ENCODE measurements at regions not wholly inside any gene's neighbourhood (a gene's known extent, or its start where the extent isn't known, plus 50 kb on each side); places are given as distances from the start of the nearest gene placed in this dataset.

DNA sequence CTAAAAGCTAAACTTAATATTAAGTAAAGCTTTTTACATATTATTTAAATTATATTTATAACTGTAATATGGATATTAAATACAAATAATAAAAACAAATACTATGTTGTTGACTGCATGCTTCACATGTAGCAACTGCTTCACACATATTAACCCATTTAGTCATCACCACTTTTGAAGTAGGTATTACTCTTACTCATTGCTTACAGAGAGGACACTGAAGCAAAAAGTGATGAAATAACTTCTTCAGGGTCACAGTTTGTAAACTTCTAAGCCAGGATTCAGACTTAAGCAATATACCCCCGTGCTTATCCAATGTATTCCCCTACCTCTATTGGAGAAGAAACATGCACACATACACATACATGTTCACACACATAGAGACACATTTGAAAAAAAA is 166.6 kb downstream of the DKK2 start:
- TF ChIP-seq, protein P1, sequence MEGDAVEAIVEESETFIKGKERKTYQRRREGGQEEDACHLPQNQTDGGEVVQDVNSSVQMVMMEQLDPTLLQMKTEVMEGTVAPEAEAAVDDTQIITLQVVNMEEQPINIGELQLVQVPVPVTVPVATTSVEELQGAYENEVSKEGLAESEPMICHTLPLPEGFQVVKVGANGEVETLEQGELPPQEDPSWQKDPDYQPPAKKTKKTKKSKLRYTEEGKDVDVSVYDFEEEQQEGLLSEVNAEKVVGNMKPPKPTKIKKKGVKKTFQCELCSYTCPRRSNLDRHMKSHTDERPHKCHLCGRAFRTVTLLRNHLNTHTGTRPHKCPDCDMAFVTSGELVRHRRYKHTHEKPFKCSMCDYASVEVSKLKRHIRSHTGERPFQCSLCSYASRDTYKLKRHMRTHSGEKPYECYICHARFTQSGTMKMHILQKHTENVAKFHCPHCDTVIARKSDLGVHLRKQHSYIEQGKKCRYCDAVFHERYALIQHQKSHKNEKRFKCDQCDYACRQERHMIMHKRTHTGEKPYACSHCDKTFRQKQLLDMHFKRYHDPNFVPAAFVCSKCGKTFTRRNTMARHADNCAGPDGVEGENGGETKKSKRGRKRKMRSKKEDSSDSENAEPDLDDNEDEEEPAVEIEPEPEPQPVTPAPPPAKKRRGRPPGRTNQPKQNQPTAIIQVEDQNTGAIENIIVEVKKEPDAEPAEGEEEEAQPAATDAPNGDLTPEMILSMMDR (IDR thresholded peaks at IDR 0.05), result no peak
- H3K9me3 ChIP-seq, result no peaks in the 10 kb centered on the region
- H3K9ac ChIP-seq (ENCODE audit: low read depth in 2 of 2, low read length in 2 of 2), result no peak overlapping the region
- no peaks in the 10 kb centered on the region for H3K27me3 ChIP-seq
- no peaks in the 10 kb centered on the region for H3K4me1 ChIP-seq
- DNase-seq, result no peak
- H3K36me3 ChIP-seq, result no peaks in the 10 kb centered on the region
- no peak overlapping the region for H3K4me3 ChIP-seq
- no peak overlapping the region for H3K27ac ChIP-seq
- intact Hi-C loops (cut with DNase I), result no loop called here

DNA sequence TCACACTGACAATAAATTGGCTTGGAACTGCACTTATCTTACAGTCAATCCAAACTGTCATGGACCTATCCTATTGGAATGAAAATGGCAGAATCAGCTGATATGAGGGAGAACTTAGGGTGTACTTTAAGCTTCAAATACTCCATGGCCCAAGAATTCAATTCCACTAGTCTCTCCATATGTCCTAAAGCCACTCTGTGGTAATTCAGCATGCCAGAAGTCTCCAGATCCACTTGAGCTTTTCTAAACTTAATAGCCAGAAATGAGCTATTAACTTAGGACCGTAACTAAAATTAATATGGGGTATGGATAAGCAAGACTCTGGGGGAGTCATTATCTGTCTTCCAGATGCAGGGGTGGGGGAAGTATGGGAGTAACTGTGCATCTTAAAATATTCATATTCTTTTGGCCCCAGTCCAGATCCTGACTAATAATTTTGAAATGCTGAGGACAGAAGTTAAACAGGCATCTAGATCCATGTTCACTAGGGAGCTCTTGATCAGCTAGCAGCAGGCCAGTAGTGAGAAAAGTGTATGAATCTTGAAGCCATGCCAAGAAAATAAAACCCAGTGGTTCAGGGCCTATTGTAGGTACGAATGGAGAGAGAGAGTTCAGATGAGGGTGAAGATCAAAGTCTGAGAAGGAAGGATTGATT is 167.6 kb downstream of the DKK2 start:
- no peak for DNase-seq
- Histone ChIP-seq H3K4me3 (no peak overlapping the region), H3K27me3 (no peaks in the 10 kb centered on the region), H3K9me3 (no peaks in the 10 kb centered on the region), H3K36me3 (no peaks in the 10 kb centered on the region), H3K27ac (no peak overlapping the region), H3K4me1 (no peaks in the 10 kb centered on the region), H3K9ac (ENCODE audit: low read depth in 2 of 2, low read length in 2 of 2) (no peak overlapping the region)
- TF ChIP-seq, protein P1 (IDR thresholded peaks at IDR 0.05), result no peak
- intact Hi-C loops (cut with DNase I), result no loop called here

DNA sequence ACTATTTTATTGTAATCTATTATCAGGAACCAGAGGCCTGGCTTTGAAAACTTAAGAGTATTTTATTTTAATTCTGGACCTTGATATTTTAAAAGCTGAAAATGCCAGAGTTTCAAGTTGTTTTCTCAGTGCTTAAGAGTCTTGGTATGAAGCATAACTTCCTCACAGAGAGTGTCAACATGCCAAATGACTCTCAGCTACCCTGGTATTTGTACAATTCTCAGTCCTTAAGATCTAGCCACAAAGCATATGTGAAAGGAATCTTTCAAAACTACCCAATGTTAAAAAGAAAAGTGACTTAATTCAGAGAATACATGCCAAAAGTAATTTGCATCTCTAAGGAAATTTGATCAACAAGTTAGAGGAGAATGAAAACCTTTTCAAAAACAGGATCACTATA is 171.9 kb downstream of the DKK2 start:
- intact Hi-C loops (cut with DNase I), result no loop called here
- no peaks in the 10 kb centered on the region for H3K9me3 ChIP-seq
- no peak overlapping the region for H3K9ac ChIP-seq (ENCODE audit: low read depth in 2 of 2, low read length in 2 of 2)
- H3K4me3 ChIP-seq, result no peak overlapping the region
- no peaks in the 10 kb centered on the region for H3K36me3 ChIP-seq
- no peak for DNase-seq
- H3K27me3 ChIP-seq, result no peaks in the 10 kb centered on the region
- no peak overlapping the region for H3K27ac ChIP-seq
- TF ChIP-seq, protein P1 (IDR thresholded peaks at IDR 0.05), result no peak
- H3K4me1 ChIP-seq, result no peaks in the 10 kb centered on the region

DNA sequence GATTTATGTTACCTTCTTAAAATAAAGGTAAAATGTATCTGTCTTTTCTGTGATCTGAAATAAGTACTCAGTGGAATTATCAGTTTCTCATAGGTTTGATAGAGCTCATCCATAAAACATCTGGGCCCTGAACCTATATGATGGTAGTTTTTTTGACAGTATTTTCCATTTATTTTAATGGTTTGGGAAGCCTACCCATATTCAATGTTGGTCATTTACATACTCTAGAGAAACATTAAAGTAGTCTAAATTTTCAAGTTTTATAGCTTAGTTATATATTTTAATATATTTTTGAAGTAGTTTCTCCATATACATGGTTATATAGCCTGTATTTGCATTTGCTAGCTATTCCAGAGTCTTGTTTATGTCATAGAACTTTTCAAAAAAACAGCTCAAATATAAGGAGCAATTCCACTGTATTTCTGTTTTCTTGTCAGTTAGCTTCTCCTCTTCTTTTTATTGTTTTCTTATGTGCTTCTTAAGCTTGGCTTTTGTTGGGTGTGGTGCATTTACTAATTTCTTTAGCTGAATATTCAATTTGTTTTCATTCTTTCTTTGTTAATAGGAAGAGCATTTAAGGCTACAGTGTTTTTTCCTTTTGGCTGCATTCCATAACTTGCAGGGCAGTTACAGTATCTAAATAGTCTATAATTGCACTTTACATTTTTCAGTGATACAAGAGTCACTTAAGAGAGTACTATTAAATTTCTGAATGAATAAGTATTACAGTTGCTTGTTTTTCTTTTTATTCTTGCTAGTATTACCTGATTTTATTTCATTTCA is 181.4 kb downstream of the DKK2 start:
- Histone ChIP-seq H3K27me3 (no peaks in the 10 kb centered on the region), H3K9ac (ENCODE audit: low read depth in 2 of 2, low read length in 2 of 2) (no peak overlapping the region), H3K4me1 (no peaks in the 10 kb centered on the region), H3K9me3 (no peaks in the 10 kb centered on the region), H3K27ac (no peak overlapping the region), H3K36me3 (no peaks in the 10 kb centered on the region), H3K4me3 (no peak overlapping the region)
- intact Hi-C loops (cut with DNase I), result no loop called here
- TF ChIP-seq, protein P1 (IDR thresholded peaks at IDR 0.05), result no peak
- DNase-seq, result no peak

DNA sequence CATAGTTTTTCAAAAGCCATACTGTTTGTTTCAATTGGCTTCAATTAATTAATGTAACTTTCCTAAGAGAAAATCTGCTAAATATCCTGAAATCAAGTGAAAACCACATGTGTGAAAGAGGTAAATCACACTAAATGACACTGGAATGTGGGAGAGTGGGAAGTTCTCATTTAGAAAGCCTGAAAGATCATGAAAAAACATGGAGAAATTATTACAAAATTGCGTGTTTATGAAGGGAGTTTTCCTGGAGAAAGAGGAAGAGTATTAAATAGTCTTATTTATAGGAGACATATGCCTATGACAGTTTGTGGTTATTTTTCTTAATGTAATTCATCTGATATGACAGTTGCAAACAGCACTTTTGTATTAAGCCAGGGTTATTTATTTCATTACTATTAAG is 183.7 kb downstream of the DKK2 start:
- Histone ChIP-seq H3K27me3 (no peaks in the 10 kb centered on the region), H3K4me3 (no peak overlapping the region), H3K9ac (ENCODE audit: low read depth in 2 of 2, low read length in 2 of 2) (no peak overlapping the region), H3K27ac (no peak overlapping the region), H3K4me1 (no peaks in the 10 kb centered on the region), H3K36me3 (no peaks in the 10 kb centered on the region), H3K9me3 (no peaks in the 10 kb centered on the region)
- intact Hi-C loops (cut with DNase I), result no loop called here
- no peak for DNase-seq
- TF ChIP-seq, protein P1 (IDR thresholded peaks at IDR 0.05), result no peak

Measured in colonic mucosa (tissue), 4 donors.